ENCODE measurements at regions not wholly inside any gene's neighbourhood (a gene's known extent, or its start where the extent isn't known, plus 50 kb on each side); places are given as distances from the start of the nearest gene placed in this dataset.
"Not testable (repeated sequence)": the region's sequence is repeated elsewhere in the genome, so short reads cannot be mapped to it uniquely, and the experiment has no call there.

DNA sequence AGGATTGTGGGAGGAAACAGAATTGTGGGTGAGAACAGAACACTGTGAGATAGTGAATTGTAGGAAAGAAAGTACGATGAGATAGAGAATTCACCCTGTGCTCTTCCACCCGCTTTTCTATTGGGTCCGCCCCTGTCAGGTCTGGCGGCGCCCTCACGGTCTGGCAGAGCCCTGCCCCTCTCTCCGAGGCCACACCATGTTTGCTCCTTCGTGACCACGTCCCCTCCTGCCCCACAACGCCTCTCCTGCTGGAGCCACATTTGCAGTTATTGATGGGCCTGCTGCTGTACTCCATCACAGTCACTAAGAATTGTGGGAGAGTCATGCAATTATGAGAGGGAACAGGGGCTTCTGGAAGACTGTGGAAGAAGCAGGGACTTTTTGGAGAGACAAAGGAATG lies 473.1 kb downstream of the KLF12 start:
- ATAC-seq (replicated peaks in 6 of 8) = no peak
- in situ Hi-C loops (cut with MboI; ENCODE audit: low pct_unique_long_range_greater_than_20kb in 2 of 9, low sequenced_read_pairs in 9 of 9, unreplicated experiment in 9 of 9) = no loop called here
- H3K27ac ChIP-seq = no peak overlapping the region
- H3K4me1 ChIP-seq (replicated peaks in 1 of 2) = peaks cover 3 to 9% of the 10 kb centered on the region in 2 donors
- H3K4me3 ChIP-seq = no peak overlapping the region
- 66 to 100% (median 93%) methylated on average over 1 to 10 of the region's 10 CpGs; no CpG with 5 or more reads in 1 of the 10 experiments for WGBS, 10 experiments

DNA sequence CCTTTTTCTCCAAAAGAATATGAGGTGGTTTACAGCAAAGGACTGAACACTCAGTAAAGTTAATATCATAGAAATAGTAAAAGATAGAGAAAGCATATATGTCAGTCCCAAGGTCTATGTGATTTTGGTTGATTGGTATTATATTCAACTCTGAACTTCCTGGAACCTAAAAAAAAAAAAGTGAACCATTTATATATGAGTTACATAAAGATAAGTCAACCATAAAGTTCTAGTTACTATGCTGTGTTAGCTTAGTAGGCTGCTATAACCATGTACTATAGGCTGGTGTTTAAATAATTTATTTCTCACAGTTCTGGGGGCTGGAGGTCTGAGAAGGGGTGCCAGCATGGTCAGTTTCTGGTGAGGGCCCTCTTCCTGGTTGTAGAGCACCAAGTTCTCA lies 475.6 kb downstream of the KLF12 start:
- no peak for ATAC-seq (replicated peaks in 6 of 8)
- Histone ChIP-seq H3K4me3 (no peak overlapping the region), H3K27ac (no peak overlapping the region), H3K4me1 (replicated peaks in 1 of 2) (no peaks in the 10 kb centered on the region)
- in situ Hi-C loops (cut with MboI; ENCODE audit: low pct_unique_long_range_greater_than_20kb in 2 of 9, low sequenced_read_pairs in 9 of 9, unreplicated experiment in 9 of 9) = no loop called here

DNA sequence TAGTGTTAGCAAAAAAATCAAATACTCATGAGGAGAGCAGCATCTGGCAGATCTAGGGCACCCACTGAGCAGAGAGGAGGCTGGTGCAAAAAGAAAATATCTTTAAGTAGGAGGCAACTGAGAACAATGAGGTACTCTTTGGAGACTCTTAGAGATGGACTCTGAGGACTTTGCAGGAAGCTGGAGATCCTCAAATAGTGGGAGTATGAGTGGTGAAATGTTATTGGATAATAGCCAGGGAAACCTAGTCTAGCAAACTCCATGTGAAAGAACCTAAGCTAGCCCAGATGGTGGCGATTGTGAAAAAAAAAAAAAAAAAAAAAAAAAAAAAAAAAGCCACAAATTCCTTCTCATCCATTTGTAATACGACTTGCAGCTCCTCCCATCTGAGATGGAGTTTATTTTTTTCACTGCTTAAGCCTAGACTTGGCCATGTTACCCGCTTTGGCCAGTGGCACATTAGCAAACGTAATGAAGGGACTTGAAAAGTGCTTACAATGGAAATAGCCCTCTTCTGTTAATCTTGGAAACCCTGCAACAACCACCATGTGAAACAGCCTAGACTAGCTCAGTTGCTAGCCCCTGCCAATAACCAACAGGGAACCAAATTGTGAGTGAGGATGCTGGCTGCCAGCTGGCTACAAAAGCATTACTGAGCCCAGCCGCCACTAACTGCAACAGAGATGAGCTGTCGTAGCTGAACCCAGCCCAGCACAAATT lies 476.2 kb downstream of the KLF12 start:
- ATAC-seq (replicated peaks in 6 of 8) = peak in 2 of 8 experiments; percentile 52 to 88
- Histone ChIP-seq H3K4me3 (no peak overlapping the region), H3K4me1 (replicated peaks in 1 of 2) (no peaks in the 10 kb centered on the region), H3K27ac (no peak overlapping the region)
- WGBS, 10 experiments = 4 to 100% (median 51%) methylated on average over 1 to 6 of the region's 6 CpGs; no CpG with 5 or more reads in 2 of the 10 experiments
- in situ Hi-C loops (cut with MboI; ENCODE audit: low pct_unique_long_range_greater_than_20kb in 2 of 9, low sequenced_read_pairs in 9 of 9, unreplicated experiment in 9 of 9) = no loop called here

DNA sequence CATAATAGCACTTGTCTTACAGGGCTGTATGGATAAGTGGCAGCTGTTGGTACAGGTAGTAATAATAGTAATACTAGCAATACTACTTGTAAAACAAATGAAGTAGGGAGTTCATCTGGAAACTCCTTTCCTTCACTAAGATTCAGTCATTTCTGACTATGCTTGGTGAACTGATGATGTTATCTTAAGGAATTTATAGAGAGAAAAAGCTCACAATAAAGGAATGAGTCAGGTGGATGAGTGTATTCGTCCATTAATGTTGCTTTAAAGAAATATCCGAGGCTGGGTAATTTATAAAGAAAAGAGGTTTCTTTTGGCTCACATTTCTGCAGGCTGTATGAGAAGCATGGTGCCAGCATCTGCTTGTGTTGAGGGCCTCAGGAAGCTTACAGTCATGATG lies 477.3 kb downstream of the KLF12 start:
- Histone ChIP-seq H3K27ac (no peak overlapping the region), H3K4me3 (no peak overlapping the region), H3K4me1 (replicated peaks in 1 of 2) (no peaks in the 10 kb centered on the region)
- WGBS, 10 experiments = 17 to 100% (median 77%) methylated on average over 1 to 2 of the region's 2 CpGs; no CpG with 5 or more reads in 1 of the 10 experiments
- in situ Hi-C loops (cut with MboI; ENCODE audit: low pct_unique_long_range_greater_than_20kb in 2 of 9, low sequenced_read_pairs in 9 of 9, unreplicated experiment in 9 of 9) = no loop called here
- no peak for ATAC-seq (replicated peaks in 6 of 8)

DNA sequence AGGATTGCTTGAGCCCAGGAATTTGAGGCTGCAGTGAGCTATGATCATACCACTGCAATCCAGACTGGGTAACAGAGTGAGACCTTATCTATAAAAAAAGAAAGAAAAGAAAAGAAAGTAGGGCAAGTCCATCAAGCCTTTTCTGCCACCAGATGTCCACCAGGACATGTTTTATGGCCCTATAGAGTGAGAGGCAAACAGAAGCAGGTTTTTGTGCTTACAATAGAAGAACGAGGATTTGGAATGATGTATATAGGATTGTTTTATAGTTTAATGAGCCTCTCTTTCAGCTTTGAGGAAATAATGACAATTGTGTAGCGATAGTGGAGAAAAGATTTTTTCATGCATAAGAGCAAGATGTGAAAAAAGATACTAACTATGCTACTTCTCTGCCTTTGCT lies 480.5 kb downstream of the KLF12 start:
- Histone ChIP-seq H3K4me3 (no peak overlapping the region), H3K4me1 (replicated peaks in 1 of 2) (no peaks in the 10 kb centered on the region), H3K27ac (no peak overlapping the region)
- in situ Hi-C loops (cut with MboI; ENCODE audit: low pct_unique_long_range_greater_than_20kb in 2 of 9, low sequenced_read_pairs in 9 of 9, unreplicated experiment in 9 of 9) = no loop called here
- no peak for ATAC-seq (replicated peaks in 6 of 8)
- 17 to 89% (median 45%) methylated on average over 1 to 2 of the region's 2 CpGs; no CpG with 5 or more reads in 2 of the 10 experiments for WGBS, 10 experiments

DNA sequence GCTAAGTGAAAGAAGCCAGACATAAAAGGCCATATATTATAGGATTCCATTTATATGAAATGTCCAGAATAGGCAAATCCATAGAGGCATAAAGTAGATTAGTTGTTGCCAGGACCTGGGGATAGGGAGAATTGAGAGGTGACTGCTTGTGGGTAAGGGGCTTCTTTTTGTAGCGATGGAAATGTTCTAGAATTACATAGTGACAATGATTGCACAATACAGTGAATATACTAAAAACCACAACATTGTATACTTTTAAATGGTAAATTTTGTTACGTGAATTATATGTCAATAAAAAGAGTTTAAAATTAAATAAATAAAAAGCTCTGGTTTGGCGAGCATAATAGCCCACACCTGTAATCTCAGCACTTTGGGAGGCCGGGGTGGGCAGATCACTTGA lies 486.8 kb downstream of the KLF12 start:
- Histone ChIP-seq H3K27ac (no peak overlapping the region), H3K4me3 (no peak overlapping the region), H3K4me1 (replicated peaks in 1 of 2) (no peaks in the 10 kb centered on the region)
- in situ Hi-C loops (cut with MboI; ENCODE audit: low pct_unique_long_range_greater_than_20kb in 2 of 9, low sequenced_read_pairs in 9 of 9, unreplicated experiment in 9 of 9) = no loop called here
- WGBS, 10 experiments = 14 to 100% (median 72%) methylated on average over 1 to 4 of the region's 4 CpGs; no CpG with 5 or more reads in 2 of the 10 experiments
- ATAC-seq (replicated peaks in 6 of 8) = no peak

DNA sequence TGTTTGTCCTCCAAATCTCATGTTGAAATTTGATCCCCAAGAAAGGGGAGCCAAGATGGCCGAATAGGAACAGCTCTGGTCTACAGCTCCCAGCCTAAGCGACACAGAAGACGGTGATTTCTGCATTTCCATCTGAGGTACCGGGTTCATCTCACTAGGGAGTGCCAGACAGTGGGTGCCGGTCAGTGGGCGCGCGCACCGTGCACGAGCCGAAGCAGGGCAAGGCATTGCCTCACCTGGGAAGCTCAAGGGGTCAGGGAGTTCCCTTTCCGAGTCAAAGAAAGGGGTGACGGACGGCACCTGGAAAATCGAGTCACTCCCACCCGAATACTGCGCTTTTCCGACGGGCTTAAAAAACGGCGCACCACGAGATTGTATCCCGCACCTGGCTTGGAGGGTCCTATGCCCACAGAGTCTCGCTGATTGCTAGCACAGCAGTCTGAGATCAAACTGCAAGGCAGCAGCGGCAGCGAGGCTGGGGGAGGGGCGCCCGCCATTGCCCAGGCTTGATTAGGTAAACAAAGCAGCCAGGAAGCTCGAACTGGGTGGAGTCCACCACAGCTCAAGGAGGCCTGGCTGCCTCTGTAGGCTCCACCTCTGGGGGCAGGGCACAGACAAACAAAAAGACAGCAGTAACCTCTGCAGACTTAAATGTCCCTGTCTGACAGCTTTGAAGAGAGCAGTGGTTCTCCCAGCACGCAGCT lies 493.6 kb downstream of the KLF12 start:
- 40 to 95% (median 83%) methylated on average over 1 to 14 of the region's 30 CpGs; no CpG with 5 or more reads in 4 of the 10 experiments for WGBS, 10 experiments
- ATAC-seq (replicated peaks in 6 of 8); H3K4me1 ChIP-seq (replicated peaks in 1 of 2); H3K4me3 ChIP-seq; H3K27ac ChIP-seq; in situ Hi-C loops (cut with MboI; ENCODE audit: low pct_unique_long_range_greater_than_20kb in 2 of 9, low sequenced_read_pairs in 9 of 9, unreplicated experiment in 9 of 9): not testable (repeated sequence)

DNA sequence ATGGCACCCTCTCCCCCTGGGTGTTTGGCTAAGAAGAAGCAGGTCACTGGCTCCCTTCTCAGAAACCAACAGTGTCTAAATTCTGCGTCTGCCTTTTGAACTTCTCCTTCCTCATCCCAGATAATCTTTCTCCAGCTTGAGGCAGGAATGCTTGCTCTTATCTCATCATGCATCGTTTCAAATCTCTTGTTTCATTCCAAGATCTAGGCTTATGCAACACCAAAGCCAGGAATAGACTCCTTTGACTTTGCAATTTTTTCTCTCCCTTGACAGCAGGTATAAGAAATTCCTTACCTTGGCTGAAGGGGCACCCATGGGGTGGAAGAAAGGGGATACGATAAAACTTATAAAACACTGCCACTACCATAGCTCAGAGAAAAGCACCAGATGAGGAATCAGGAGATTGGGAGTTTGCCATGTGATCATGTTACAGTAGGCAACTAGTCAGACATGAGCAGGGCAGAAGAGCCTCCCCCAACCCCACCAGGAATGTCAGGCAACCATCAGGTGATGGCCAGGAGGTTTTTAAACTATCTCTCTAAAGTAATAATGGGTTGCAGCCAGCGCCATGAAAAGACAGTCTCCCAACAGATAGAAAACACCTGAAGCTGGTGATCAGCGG lies 498.9 kb downstream of the KLF12 start:
- Histone ChIP-seq H3K4me3 (no peak overlapping the region), H3K4me1 (replicated peaks in 1 of 2) (no peaks in the 10 kb centered on the region), H3K27ac (no peak overlapping the region)
- 30 to 100% (median 89%) methylated on average over 1 to 5 of the region's 5 CpGs; no CpG with 5 or more reads in 2 of the 10 experiments for WGBS, 10 experiments
- ATAC-seq (replicated peaks in 6 of 8) = no peak
- in situ Hi-C loops (cut with MboI; ENCODE audit: low pct_unique_long_range_greater_than_20kb in 2 of 9, low sequenced_read_pairs in 9 of 9, unreplicated experiment in 9 of 9) = no loop called here

DNA sequence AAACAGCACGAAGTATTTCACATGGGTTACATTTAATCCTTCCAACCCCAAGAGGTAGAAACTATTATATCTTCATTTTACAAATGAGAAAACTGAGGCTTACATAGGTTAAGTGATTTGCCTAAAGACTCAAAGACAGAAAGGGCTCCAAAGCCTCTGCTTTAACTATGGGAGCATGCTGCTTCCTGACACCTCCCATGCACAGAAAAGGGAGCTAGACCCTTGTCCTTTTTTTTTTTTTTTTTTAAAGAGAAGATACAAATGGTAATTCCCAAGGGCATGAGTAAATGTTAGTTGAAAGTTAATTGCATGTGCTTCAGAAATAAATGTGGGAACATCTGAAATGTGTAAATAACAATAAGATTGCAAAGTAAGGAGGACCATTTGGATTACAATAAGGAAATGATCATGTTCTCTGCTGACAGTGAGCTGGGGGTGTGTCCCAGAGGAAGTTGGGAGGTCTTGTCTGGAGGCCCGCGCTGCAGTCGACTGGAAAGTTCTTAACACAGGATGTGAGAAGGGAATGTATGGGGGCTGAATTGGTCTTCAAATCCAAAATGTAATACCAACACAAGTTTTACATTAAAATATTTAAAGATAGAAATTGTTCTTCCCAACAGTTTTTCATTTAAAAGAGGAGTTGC lies 500.3 kb downstream of the KLF12 start:
- no peak overlapping the region for H3K27ac ChIP-seq
- no peak overlapping the region for H3K4me3 ChIP-seq
- peak in 3 of 8 experiments; percentile 27 to 30 (median 28) for ATAC-seq (replicated peaks in 6 of 8)
- 0 to 100% (median 21%) methylated on average over 1 to 4 of the region's 4 CpGs; no CpG with 5 or more reads in 1 of the 10 experiments for WGBS, 10 experiments
- H3K4me1 ChIP-seq (replicated peaks in 1 of 2) = no peaks in the 10 kb centered on the region
- in situ Hi-C loops (cut with MboI; ENCODE audit: low pct_unique_long_range_greater_than_20kb in 2 of 9, low sequenced_read_pairs in 9 of 9, unreplicated experiment in 9 of 9) = no loop called here

DNA sequence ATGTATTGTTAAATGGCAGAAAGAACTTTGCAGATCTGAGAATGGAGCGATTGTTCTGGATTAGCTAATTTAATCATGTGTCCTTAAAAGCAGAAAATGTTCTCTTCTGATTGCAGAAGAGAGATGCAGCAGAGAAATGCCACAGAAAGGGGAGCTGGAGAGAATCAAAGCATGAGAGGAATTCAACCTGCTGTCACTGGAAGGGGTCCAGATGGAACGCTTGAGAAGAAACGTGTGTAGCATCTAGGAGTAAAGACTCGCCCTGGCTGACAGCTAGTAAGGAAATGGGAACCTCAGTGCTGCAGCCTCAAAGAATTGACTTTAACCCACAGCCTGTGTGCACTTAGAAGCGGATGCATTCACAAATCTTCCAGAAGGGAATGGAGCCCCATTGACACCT lies 502.8 kb downstream of the KLF12 start:
- 17 to 92% (median 82%) methylated on average over 1 to 5 of the region's 5 CpGs; no CpG with 5 or more reads in 2 of the 10 experiments for WGBS, 10 experiments
- Histone ChIP-seq H3K27ac (no peak overlapping the region), H3K4me1 (replicated peaks in 1 of 2) (no peaks in the 10 kb centered on the region), H3K4me3 (no peak overlapping the region)
- no peak for ATAC-seq (replicated peaks in 6 of 8)
- in situ Hi-C loops (cut with MboI; ENCODE audit: low pct_unique_long_range_greater_than_20kb in 2 of 9, low sequenced_read_pairs in 9 of 9, unreplicated experiment in 9 of 9) = no loop called here

DNA sequence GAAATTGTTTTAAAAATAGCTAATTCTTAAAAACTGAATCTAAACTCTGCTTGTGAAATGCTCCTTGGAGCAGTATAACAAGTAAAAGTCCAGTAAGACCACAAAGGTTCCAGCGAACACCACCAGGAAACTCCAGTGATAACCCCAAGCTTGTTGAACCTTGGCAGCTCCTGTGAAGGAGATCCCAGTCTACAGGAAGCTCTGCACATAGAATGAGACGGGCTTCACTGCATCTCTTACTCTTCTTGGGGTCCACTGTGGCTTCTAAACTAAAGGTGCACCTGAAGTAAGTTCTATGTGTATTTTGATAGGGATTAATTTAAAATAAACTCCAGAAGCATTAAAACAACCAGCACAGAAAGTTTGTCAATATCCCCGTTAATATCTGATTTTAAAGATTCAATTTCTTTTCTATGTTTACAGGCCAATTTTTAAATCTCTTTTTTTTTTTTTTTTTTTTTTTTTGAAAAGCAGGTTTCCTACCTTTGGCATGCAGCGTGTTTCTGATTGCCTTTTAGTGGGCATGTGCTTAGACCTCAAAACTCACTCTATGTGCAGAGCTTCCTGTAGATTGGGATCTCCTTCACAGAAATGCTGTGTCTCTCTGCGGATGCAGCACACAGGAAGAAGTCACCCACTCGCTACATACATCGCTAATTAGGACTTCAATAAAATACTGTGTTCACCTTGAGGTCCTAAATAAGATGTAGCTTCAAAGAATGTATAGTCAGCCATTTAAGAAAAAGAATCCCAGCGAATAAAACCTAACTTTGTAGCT lies 508.5 kb downstream of the KLF12 start:
- H3K27ac ChIP-seq = no peak overlapping the region
- ATAC-seq (replicated peaks in 6 of 8) = no peak

DNA sequence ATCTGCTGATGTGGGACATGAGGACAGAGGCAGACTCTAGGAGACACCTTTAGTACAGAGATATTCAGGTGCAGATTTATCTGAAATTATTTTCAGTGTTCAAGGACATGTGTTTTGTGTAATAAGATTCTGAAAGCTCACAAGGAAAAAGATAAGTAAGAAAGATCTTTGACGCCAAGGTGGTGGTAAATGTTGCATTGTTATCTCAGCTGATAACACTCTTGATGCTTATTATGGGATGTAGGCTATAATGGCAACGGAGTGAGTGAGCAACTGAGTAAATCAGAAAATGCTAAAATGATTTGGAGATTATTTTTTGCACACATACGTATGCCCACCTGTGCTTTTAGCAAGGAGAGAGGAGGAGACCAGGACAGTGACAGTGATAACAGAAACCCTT lies 510.9 kb downstream of the KLF12 start:
- no peak for ATAC-seq (replicated peaks in 6 of 8)
- 14 to 100% (median 74%) methylated on average over 1 to 3 of the region's 3 CpGs; no CpG with 5 or more reads in 1 of the 10 experiments for WGBS, 10 experiments
- H3K27ac ChIP-seq = no peak overlapping the region
- in situ Hi-C loops (cut with MboI; ENCODE audit: low pct_unique_long_range_greater_than_20kb in 2 of 9, low sequenced_read_pairs in 9 of 9, unreplicated experiment in 9 of 9) = no loop called here
- no peak overlapping the region for H3K4me3 ChIP-seq
- H3K4me1 ChIP-seq (replicated peaks in 1 of 2) = no peaks in the 10 kb centered on the region

More for the DNA sequence above, 508.5 kb downstream of the KLF12 start:
- no peak overlapping the region for H3K4me3 ChIP-seq
- no peaks in the 10 kb centered on the region for H3K4me1 ChIP-seq (replicated peaks in 1 of 2)
- WGBS, 10 experiments = 50 to 95% (median 86%) methylated on average over 4 to 7 of the region's 8 CpGs
- in situ Hi-C loops (cut with MboI; ENCODE audit: low pct_unique_long_range_greater_than_20kb in 2 of 9, low sequenced_read_pairs in 9 of 9, unreplicated experiment in 9 of 9) = no loop called here
